ENCODE measurements at regions not wholly inside any gene's neighbourhood (a gene's known extent, or its start where the extent isn't known, plus 50 kb on each side); places are given as distances from the start of the nearest gene placed in this dataset.

GRCh38 chr20:62549499-62550086, 73.8 kb upstream of the GATA5 start (continued):
- TF ChIP-seq, protein P1, sequence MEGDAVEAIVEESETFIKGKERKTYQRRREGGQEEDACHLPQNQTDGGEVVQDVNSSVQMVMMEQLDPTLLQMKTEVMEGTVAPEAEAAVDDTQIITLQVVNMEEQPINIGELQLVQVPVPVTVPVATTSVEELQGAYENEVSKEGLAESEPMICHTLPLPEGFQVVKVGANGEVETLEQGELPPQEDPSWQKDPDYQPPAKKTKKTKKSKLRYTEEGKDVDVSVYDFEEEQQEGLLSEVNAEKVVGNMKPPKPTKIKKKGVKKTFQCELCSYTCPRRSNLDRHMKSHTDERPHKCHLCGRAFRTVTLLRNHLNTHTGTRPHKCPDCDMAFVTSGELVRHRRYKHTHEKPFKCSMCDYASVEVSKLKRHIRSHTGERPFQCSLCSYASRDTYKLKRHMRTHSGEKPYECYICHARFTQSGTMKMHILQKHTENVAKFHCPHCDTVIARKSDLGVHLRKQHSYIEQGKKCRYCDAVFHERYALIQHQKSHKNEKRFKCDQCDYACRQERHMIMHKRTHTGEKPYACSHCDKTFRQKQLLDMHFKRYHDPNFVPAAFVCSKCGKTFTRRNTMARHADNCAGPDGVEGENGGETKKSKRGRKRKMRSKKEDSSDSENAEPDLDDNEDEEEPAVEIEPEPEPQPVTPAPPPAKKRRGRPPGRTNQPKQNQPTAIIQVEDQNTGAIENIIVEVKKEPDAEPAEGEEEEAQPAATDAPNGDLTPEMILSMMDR (CRISPR knock-in tag; IDR thresholded peaks at IDR 0.05), result peak; percentile 60
- 0 out of 2 replicates have a peak, but pooled peaks have one; percentile 45 for TF ChIP-seq FIP1L1 (IDR thresholded peaks at IDR 0.05; ENCODE audit: borderline replicate concordance, insufficient read depth, low read depth, low read length)
- TF ChIP-seq ASH2L (IDR thresholded peaks at IDR 0.05; ENCODE audit: insufficient read length, low read depth, low read length), result no peak
- no peak for TF ChIP-seq SRSF9 (IDR thresholded peaks at IDR 0.05; ENCODE audit: borderline replicate concordance, insufficient read depth, low read depth, low read length, poor library complexity, severe bottlenecking)
- TF ChIP-seq, protein P2, sequence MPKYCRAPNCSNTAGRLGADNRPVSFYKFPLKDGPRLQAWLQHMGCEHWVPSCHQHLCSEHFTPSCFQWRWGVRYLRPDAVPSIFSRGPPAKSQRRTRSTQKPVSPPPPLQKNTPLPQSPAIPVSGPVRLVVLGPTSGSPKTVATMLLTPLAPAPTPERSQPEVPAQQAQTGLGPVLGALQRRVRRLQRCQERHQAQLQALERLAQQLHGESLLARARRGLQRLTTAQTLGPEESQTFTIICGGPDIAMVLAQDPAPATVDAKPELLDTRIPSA (CRISPR knock-in tag; IDR thresholded peaks at IDR 0.05; ENCODE audit: borderline replicate concordance), result no peak
- no peak for TF ChIP-seq MATR3 (CRISPR knock-in tag; IDR thresholded peaks at IDR 0.05)
- no peak for TF ChIP-seq NFE2L1 (CRISPR knock-in tag; IDR thresholded peaks at IDR 0.05; ENCODE audit: borderline replicate concordance)
- no peak for TF ChIP-seq MTA3 (CRISPR knock-in tag; IDR thresholded peaks at IDR 0.05)
- no peak for TF ChIP-seq ZNF691 (CRISPR knock-in tag; IDR thresholded peaks at IDR 0.05; ENCODE audit: borderline replicate concordance, low read depth)
- TF ChIP-seq ZNF446 (CRISPR knock-in tag; IDR thresholded peaks at IDR 0.05), result no peak
- no peak for TF ChIP-seq ZNF180 (CRISPR knock-in tag; IDR thresholded peaks at IDR 0.05; ENCODE audit: borderline replicate concordance, low read depth)
- no peak for TF ChIP-seq ZBTB42 (CRISPR knock-in tag; IDR thresholded peaks at IDR 0.05)
- TF ChIP-seq ZNF326 (CRISPR knock-in tag; IDR thresholded peaks at IDR 0.05; ENCODE audit: borderline replicate concordance), result no peak
- TF ChIP-seq, protein P3, sequence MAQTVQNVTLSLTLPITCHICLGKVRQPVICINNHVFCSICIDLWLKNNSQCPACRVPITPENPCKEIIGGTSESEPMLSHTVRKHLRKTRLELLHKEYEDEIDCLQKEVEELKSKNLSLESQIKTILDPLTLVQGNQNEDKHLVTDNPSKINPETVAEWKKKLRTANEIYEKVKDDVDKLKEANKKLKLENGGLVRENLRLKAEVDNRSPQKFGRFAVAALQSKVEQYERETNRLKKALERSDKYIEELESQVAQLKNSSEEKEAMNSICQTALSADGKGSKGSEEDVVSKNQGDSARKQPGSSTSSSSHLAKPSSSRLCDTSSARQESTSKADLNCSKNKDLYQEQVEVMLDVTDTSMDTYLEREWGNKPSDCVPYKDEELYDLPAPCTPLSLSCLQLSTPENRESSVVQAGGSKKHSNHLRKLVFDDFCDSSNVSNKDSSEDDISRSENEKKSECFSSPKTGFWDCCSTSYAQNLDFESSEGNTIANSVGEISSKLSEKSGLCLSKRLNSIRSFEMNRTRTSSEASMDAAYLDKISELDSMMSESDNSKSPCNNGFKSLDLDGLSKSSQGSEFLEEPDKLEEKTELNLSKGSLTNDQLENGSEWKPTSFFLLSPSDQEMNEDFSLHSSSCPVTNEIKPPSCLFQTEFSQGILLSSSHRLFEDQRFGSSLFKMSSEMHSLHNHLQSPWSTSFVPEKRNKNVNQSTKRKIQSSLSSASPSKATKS (CRISPR knock-in tag; IDR thresholded peaks at IDR 0.05), result no peak
- no peak for TF ChIP-seq HOXA7 (CRISPR knock-in tag; IDR thresholded peaks at IDR 0.05)
- TF ChIP-seq ZFX (CRISPR knock-in tag; IDR thresholded peaks at IDR 0.05; ENCODE audit: low read depth), result peak; percentile 41; the same call in 1 of the 2 replicates
- TF ChIP-seq KMT2A (CRISPR knock-in tag; IDR thresholded peaks at IDR 0.05), result no peak
- TF ChIP-seq GATAD1 (CRISPR knock-in tag; IDR thresholded peaks at IDR 0.05), result no peak
- TF ChIP-seq CERS6 (CRISPR knock-in tag; IDR thresholded peaks at IDR 0.05), result no peak
- no peak for TF ChIP-seq FUBP1 (CRISPR knock-in tag; IDR thresholded peaks at IDR 0.05; ENCODE audit: borderline replicate concordance)

All from HepG2 (cell line).